Activated T-cell treated with anti-CD3 and anti-CD28 coated beads, Interleukin-2, amount 50 U/mL, for 4 hours (primary cell): ENCODE measurements at regions not wholly inside any gene's neighbourhood (a gene's known extent, or its start where the extent isn't known, plus 50 kb on each side); places are given as distances from the start of the nearest gene placed in this dataset.

Source experiments
- ATAC-seq, 2 donors: fragments of 200-7000 bp; cut with Tn5 transposase; one replicate each; pipeline ENCODE4 v1.10.0; 2021
- DNase-seq: peaks from one replicate; pipeline ENCODE4 v3.0.0-alpha.2; 2020
- H3K27me3 Mint-ChIP-seq: one replicate; pipeline ENCODE4 v1.8.0; 2021; ENCODE audit warnings: low read depth, mixed read lengths
- H3K36me3 Mint-ChIP-seq: one replicate; pipeline ENCODE4 v1.8.0; 2022; ENCODE audit warnings: mixed read lengths; ENCODE audit not compliant: insufficient read depth
- H3K4me1 Mint-ChIP-seq: one replicate; pipeline ENCODE4 v1.8.0; 2021; ENCODE audit warnings: low read depth, mixed read lengths
- H3K4me3 Mint-ChIP-seq: one replicate; pipeline ENCODE4 v1.8.0; 2021; ENCODE audit warnings: mild to moderate bottlenecking, moderate library complexity, mixed read lengths
- H3K9me3 Mint-ChIP-seq: one replicate; pipeline ENCODE4 v1.8.0; 2021; ENCODE audit warnings: mixed read lengths

GRCh38 chr1:187433598-187433997, 604.8 kb downstream of the PLA2G4A start:
- no peaks in the 10 kb centered on the region for H3K36me3 Mint-ChIP-seq
- DNase-seq (no peak), ATAC-seq (no peak)
- H3K4me1 Mint-ChIP-seq = no peaks in the 10 kb centered on the region
- no peaks in the 10 kb centered on the region for H3K27me3 Mint-ChIP-seq
- H3K4me3 Mint-ChIP-seq = no peak overlapping the region
- no peaks in the 10 kb centered on the region for H3K9me3 Mint-ChIP-seq

GRCh38 chr1:187442603-187443002, 613.9 kb downstream of the PLA2G4A start:
- Mint-ChIP-seq H3K4me3 (no peak overlapping the region), H3K27me3 (no peaks in the 10 kb centered on the region), H3K9me3 (peaks cover 10% of the 10 kb centered on the region), H3K36me3 (peaks cover 2% of the 10 kb centered on the region), H3K4me1 (no peaks in the 10 kb centered on the region)
- ATAC-seq (no peak), DNase-seq (no peak)

GRCh38 chr1:187443939-187444338, 615.2 kb downstream of the PLA2G4A start:
- no peaks in the 10 kb centered on the region for H3K4me1 Mint-ChIP-seq
- no peak overlapping the region for H3K4me3 Mint-ChIP-seq
- H3K9me3 Mint-ChIP-seq = peaks cover 10% of the 10 kb centered on the region
- DNase-seq (no peak), ATAC-seq (no peak)
- H3K27me3 Mint-ChIP-seq = no peaks in the 10 kb centered on the region
- H3K36me3 Mint-ChIP-seq = peaks cover 2% of the 10 kb centered on the region

GRCh38 chr1:187445066-187445465, 616.3 kb downstream of the PLA2G4A start:
- no peak overlapping the region for H3K4me3 Mint-ChIP-seq
- H3K36me3 Mint-ChIP-seq = peaks cover 2% of the 10 kb centered on the region
- no peaks in the 10 kb centered on the region for H3K27me3 Mint-ChIP-seq
- H3K9me3 Mint-ChIP-seq = peaks cover 10% of the 10 kb centered on the region
- ATAC-seq (no peak), DNase-seq (no peak)
- H3K4me1 Mint-ChIP-seq = no peaks in the 10 kb centered on the region

- ATAC-seq (no peak), DNase-seq (no peak)
- Mint-ChIP-seq H3K4me1 (no peaks in the 10 kb centered on the region), H3K27me3 (no peaks in the 10 kb centered on the region), H3K4me3 (no peak overlapping the region), H3K36me3 (no peaks in the 10 kb centered on the region), H3K9me3 (no peaks in the 10 kb centered on the region)
Measured at GRCh38 chr1:187451238-187451637, 622.5 kb downstream of the PLA2G4A start.

GRCh38 chr1:187454010-187454409, 625.3 kb downstream of the PLA2G4A start:
- no peaks in the 10 kb centered on the region for H3K9me3 Mint-ChIP-seq
- H3K4me1 Mint-ChIP-seq = no peaks in the 10 kb centered on the region
- no peak for DNase-seq
- no peaks in the 10 kb centered on the region for H3K27me3 Mint-ChIP-seq
- no peak overlapping the region for H3K4me3 Mint-ChIP-seq
- no peak for ATAC-seq
- no peaks in the 10 kb centered on the region for H3K36me3 Mint-ChIP-seq

GRCh38 chr1:187456446-187456845, 627.7 kb downstream of the PLA2G4A start:
- no peak for ATAC-seq
- DNase-seq = no peak
- no peaks in the 10 kb centered on the region for H3K4me1 Mint-ChIP-seq
- no peaks in the 10 kb centered on the region for H3K36me3 Mint-ChIP-seq
- no peak overlapping the region for H3K4me3 Mint-ChIP-seq
- H3K27me3 Mint-ChIP-seq = no peaks in the 10 kb centered on the region
- peaks cover 4% of the 10 kb centered on the region for H3K9me3 Mint-ChIP-seq

GRCh38 chr1:187460093-187460492, 631.3 kb downstream of the PLA2G4A start:
- H3K27me3 Mint-ChIP-seq = no peaks in the 10 kb centered on the region
- DNase-seq (no peak), ATAC-seq (no peak)
- no peaks in the 10 kb centered on the region for H3K4me1 Mint-ChIP-seq
- no peaks in the 10 kb centered on the region for H3K36me3 Mint-ChIP-seq
- H3K9me3 Mint-ChIP-seq = peaks cover 26% of the 10 kb centered on the region
- no peak overlapping the region for H3K4me3 Mint-ChIP-seq

GRCh38 chr1:187464320-187464719, 635.6 kb downstream of the PLA2G4A start:
- Mint-ChIP-seq H3K4me1 (no peaks in the 10 kb centered on the region), H3K9me3 (peaks cover 33% of the 10 kb centered on the region), H3K27me3 (no peaks in the 10 kb centered on the region), H3K4me3 (no peak overlapping the region), H3K36me3 (no peaks in the 10 kb centered on the region)
- ATAC-seq = no peak
- no peak for DNase-seq

GRCh38 chr1:187465441-187465840, 636.7 kb downstream of the PLA2G4A start:
- Mint-ChIP-seq H3K27me3 (no peaks in the 10 kb centered on the region), H3K9me3 (peaks cover 33% of the 10 kb centered on the region), H3K4me1 (no peaks in the 10 kb centered on the region), H3K4me3 (no peak overlapping the region), H3K36me3 (no peaks in the 10 kb centered on the region)
- DNase-seq = no peak
- ATAC-seq = no peak

GRCh38 chr1:187469836-187470235, 641.1 kb downstream of the PLA2G4A start:
- H3K36me3 Mint-ChIP-seq = no peaks in the 10 kb centered on the region
- DNase-seq (no peak), ATAC-seq (no peak)
- no peak overlapping the region for H3K4me3 Mint-ChIP-seq
- H3K4me1 Mint-ChIP-seq = no peaks in the 10 kb centered on the region
- H3K9me3 Mint-ChIP-seq = peaks cover 21% of the 10 kb centered on the region
- H3K27me3 Mint-ChIP-seq = no peaks in the 10 kb centered on the region

- no peaks in the 10 kb centered on the region for H3K4me1 Mint-ChIP-seq
- H3K27me3 Mint-ChIP-seq = no peaks in the 10 kb centered on the region
- DNase-seq (no peak), ATAC-seq (no peak)
- no peaks in the 10 kb centered on the region for H3K36me3 Mint-ChIP-seq
- peaks cover 16% of the 10 kb centered on the region for H3K9me3 Mint-ChIP-seq
- H3K4me3 Mint-ChIP-seq = no peak overlapping the region
Measured at GRCh38 chr1:187471555-187471954, 642.8 kb downstream of the PLA2G4A start.

- H3K27me3 Mint-ChIP-seq = no peaks in the 10 kb centered on the region
- no peaks in the 10 kb centered on the region for H3K4me1 Mint-ChIP-seq
- no peak for ATAC-seq
- no peak for DNase-seq
- H3K9me3 Mint-ChIP-seq = peaks cover 11% of the 10 kb centered on the region
- no peak overlapping the region for H3K4me3 Mint-ChIP-seq
- no peaks in the 10 kb centered on the region for H3K36me3 Mint-ChIP-seq
Measured at GRCh38 chr1:187474336-187474735, 645.6 kb downstream of the PLA2G4A start.

- Mint-ChIP-seq H3K9me3 (peaks cover 8% of the 10 kb centered on the region), H3K4me1 (no peaks in the 10 kb centered on the region), H3K36me3 (no peaks in the 10 kb centered on the region), H3K27me3 (no peaks in the 10 kb centered on the region), H3K4me3 (no peak overlapping the region)
- ATAC-seq = no peak
- DNase-seq = no peak
Measured at GRCh38 chr1:187476671-187477070, 647.9 kb downstream of the PLA2G4A start.

GRCh38 chr1:187477103-187477502, 648.4 kb downstream of the PLA2G4A start:
- H3K4me3 Mint-ChIP-seq = no peak overlapping the region
- H3K9me3 Mint-ChIP-seq = peaks cover 5% of the 10 kb centered on the region
- no peaks in the 10 kb centered on the region for H3K36me3 Mint-ChIP-seq
- H3K27me3 Mint-ChIP-seq = no peaks in the 10 kb centered on the region
- H3K4me1 Mint-ChIP-seq = no peaks in the 10 kb centered on the region
- ATAC-seq = no peak
- no peak for DNase-seq

- Mint-ChIP-seq H3K27me3 (no peaks in the 10 kb centered on the region), H3K9me3 (peaks cover 3% of the 10 kb centered on the region), H3K4me1 (no peaks in the 10 kb centered on the region), H3K4me3 (no peak overlapping the region), H3K36me3 (no peaks in the 10 kb centered on the region)
- no peak for DNase-seq
- ATAC-seq = no peak
Measured at GRCh38 chr1:187477535-187477934, 648.8 kb downstream of the PLA2G4A start.
